ENCODE measurements at regions not wholly inside any gene's neighbourhood (a gene's known extent, or its start where the extent isn't known, plus 50 kb on each side); places are given as distances from the start of the nearest gene placed in this dataset.

- FAIRE-seq (no peak), DNase-seq (ENCODE audit: low read depth in 1 of 2, low spot score in 2 of 2) (no peak)
- H4K5ac ChIP-seq (ENCODE audit: insufficient read length, low read depth, low read length) = no peak overlapping the region
- H3K18ac ChIP-seq (ENCODE audit: extremely low read depth, low read length) = no peak overlapping the region
- H2AFZ ChIP-seq (ENCODE audit: low read length) = no peak overlapping the region
- H3K14ac ChIP-seq (ENCODE audit: insufficient read length) = no peak overlapping the region
- CTCF ChIA-PET (ENCODE audit: partially characterized antibody) = no interaction called here
- no peak overlapping the region for H3K4me2 ChIP-seq (ENCODE audit: insufficient read depth in 1 of 2, low read depth in 2 of 2, low read length in 2 of 2)
- no peak overlapping the region for H3K4me3 ChIP-seq (ENCODE audit: extremely low read depth in 1 of 4, insufficient read depth in 2 of 4, low read depth in 3 of 4, low read length in 4 of 4)
- 94% methylated on average over 1 of the region's 1 CpG; no CpG with 5 or more reads in 1 of the 2 experiments for WGBS, 2 experiments (ENCODE audit: extremely low coverage in 1 of 2, insufficient coverage in 1 of 2, insufficient read length in 1 of 2, insufficient replicate concordance in 2 of 2, low coverage in 1 of 2, low lambda C conversion rate in 2 of 2, missing lambda C conversion rate in 1 of 2)
- H2BK15ac ChIP-seq (ENCODE audit: low read length) = no peak overlapping the region
- H4K20me1 ChIP-seq (replicated peaks in 1 of 2; ENCODE audit: control insufficient read depth in 1 of 2, insufficient read depth in 2 of 2, low read length in 2 of 2) = no peaks in the 10 kb centered on the region
- TF ChIP-seq TBP (IDR thresholded peaks at IDR 0.05; ENCODE audit: low read depth, low read length) (peak; percentile 82), ASH2L (IDR thresholded peaks at IDR 0.05; ENCODE audit: low read length) (no peak)
- no peak overlapping the region for H3K27ac ChIP-seq (ENCODE audit: low read depth, low read length)
- no peak overlapping the region for H2BK20ac ChIP-seq (ENCODE audit: low read length)
- POLR2A ChIA-PET (ENCODE audit: partially characterized antibody) = no interaction called here
- H2BK5ac ChIP-seq (ENCODE audit: low read depth, low read length) = no peak overlapping the region
- no peak overlapping the region for H2BK12ac ChIP-seq (ENCODE audit: low read depth, low read length)
- no peaks in the 10 kb centered on the region for H3K79me2 ChIP-seq (ENCODE audit: control insufficient read depth in 1 of 2, insufficient read depth in 2 of 2, low read length in 2 of 2)
- no peak overlapping the region for H2AK5ac ChIP-seq (ENCODE audit: low read depth, low read length)
- H3K9ac ChIP-seq (replicated peaks in 1 of 4; ENCODE audit: extremely low read depth in 1 of 4, low read depth in 3 of 4, low read length in 3 of 4) = no peak overlapping the region
- H3K23ac ChIP-seq (ENCODE audit: insufficient read length) = no peak overlapping the region
- H3K36me3 ChIP-seq (ENCODE audit: control insufficient read depth in 2 of 4, insufficient read depth in 4 of 4, low read length in 3 of 4) = no peaks in the 10 kb centered on the region
- H3K4me1 ChIP-seq (replicated peaks in 1 of 4; ENCODE audit: control insufficient read depth in 3 of 4, insufficient read depth in 4 of 4, low read length in 3 of 4) = peaks cover 0 to 6% (median 2%) of the 10 kb centered on the region in 4 experiments; a peak in 2 of 7 replicates
- H4K8ac ChIP-seq (ENCODE audit: extremely low read depth, insufficient read depth, low read length) = no peak overlapping the region
- H4K91ac ChIP-seq (replicated peaks; ENCODE audit: insufficient read length, low read length) = no peak overlapping the region
- no peaks in the 10 kb centered on the region for H3K79me1 ChIP-seq (ENCODE audit: low read depth, low read length)
- H3K27me3 ChIP-seq (replicated peaks in 1 of 4; ENCODE audit: control insufficient read depth in 3 of 4, extremely low read depth in 1 of 4, insufficient read depth in 3 of 4, low read length in 3 of 4) = no peaks in the 10 kb centered on the region
- no peak overlapping the region for H3K4ac ChIP-seq (replicated peaks; ENCODE audit: insufficient read length, low read depth, low read length)
- H3K56ac ChIP-seq (replicated peaks; ENCODE audit: insufficient read length, low read depth, low read length) = no peak overlapping the region
- H2BK120ac ChIP-seq (replicated peaks; ENCODE audit: low read depth, low read length) = no peak overlapping the region
- H3K23me2 ChIP-seq (ENCODE audit: low read depth, low read length) = no peaks in the 10 kb centered on the region
- H3K9me3 ChIP-seq (ENCODE audit: insufficient read depth in 2 of 2, low read depth in 1 of 2, low read length in 1 of 2) = no peaks in the 10 kb centered on the region
These were observed 176.2 kb downstream of the KIF18A start for GRCh38 chr11:27931770-27932169.
